GM23338 (cell line): ENCODE measurements at regions not wholly inside any gene's neighbourhood (a gene's known extent, or its start where the extent isn't known, plus 50 kb on each side); places are given as distances from the start of the nearest gene placed in this dataset.

Experiments used
- ATAC-seq: fragments of 200-7000 bp; cut with Tn5 transposase; 3 replicates; pipeline ENCODE4 v1.9.1; 2020
- DNase-seq: peaks from one replicate; pipeline ENCODE4 v3.0.0-alpha.2; 2015; ENCODE audit warnings: low spot score
- H2AFZ ChIP-seq: fragments of 200-600 bp; sonication (generic); 2 replicates; pipeline ENCODE4 v1.8.0; 2016; ENCODE audit warnings: antibody characterized with exemption, mild to moderate bottlenecking, moderate library complexity
- H3F3A ChIP-seq: fragments of 200-600 bp; sonication (generic); replicated peaks from 2 replicates; pipeline ENCODE4 v1.8.0; 2017; ENCODE audit warnings: antibody characterized with exemption, mixed run types, low read depth
- H3K27ac ChIP-seq: fragments of 200-600 bp; sonication (generic); 2 replicates; pipeline ENCODE4 v1.6.1; 2016; ENCODE audit warnings: low read depth
- H3K27me3 ChIP-seq: fragments of 200-600 bp; sonication (generic); 2 replicates; pipeline ENCODE4 v1.8.0; 2016; ENCODE audit warnings: mild to moderate bottlenecking, mixed run types, moderate library complexity; ENCODE audit not compliant: insufficient read depth
- H3K36me3 ChIP-seq: fragments of 200-600 bp; sonication (generic); 2 replicates; pipeline ENCODE4 v1.8.0; 2016; ENCODE audit warnings: mild to moderate bottlenecking; ENCODE audit not compliant: insufficient read depth
- H3K4me1 ChIP-seq: fragments of 200-600 bp; sonication (generic); 2 replicates; pipeline ENCODE4 v1.8.0; 2016; ENCODE audit warnings: mild to moderate bottlenecking, moderate library complexity; ENCODE audit not compliant: insufficient read depth
- H3K4me2 ChIP-seq: fragments of 200-600 bp; sonication (generic); 2 replicates; pipeline ENCODE4 v1.7.1; 2017; ENCODE audit warnings: mixed run types
- H3K4me3 ChIP-seq: fragments of 200-600 bp; sonication (generic); 2 replicates; pipeline ENCODE4 v1.6.1; 2016; ENCODE audit warnings: mixed run types
- H3K79me2 ChIP-seq: fragments of 200-600 bp; sonication (generic); replicated peaks from 2 replicates; pipeline ENCODE4 v1.8.0; 2017; ENCODE audit warnings: mild to moderate bottlenecking; ENCODE audit not compliant: insufficient read depth
- H3K9me2 ChIP-seq: fragments of 200-600 bp; sonication (generic); 2 replicates; pipeline ENCODE4 v1.8.0; 2017; ENCODE audit not compliant: insufficient read depth
- H4K20me1 ChIP-seq: fragments of 200-600 bp; sonication (generic); replicated peaks from 2 replicates; pipeline ENCODE4 v1.8.0; 2017; ENCODE audit warnings: mild to moderate bottlenecking; ENCODE audit not compliant: insufficient read depth
- H3K27ac Mint-ChIP-seq: 2 replicates; pipeline ENCODE4 v1.8.0; 2020; ENCODE audit warnings: inconsistent platforms, mild to moderate bottlenecking, moderate library complexity, mixed read lengths
- H3K27me3 Mint-ChIP-seq: 3 replicates; pipeline ENCODE4 v1.8.0; 2022; ENCODE audit warnings: low read depth, mild to moderate bottlenecking, moderate library complexity, mixed read lengths, inconsistent platforms; ENCODE audit not compliant: insufficient read depth, poor library complexity
- H3K36me3 Mint-ChIP-seq: 3 replicates; pipeline ENCODE4 v1.8.0; 2021; ENCODE audit warnings: low read depth, mild to moderate bottlenecking, inconsistent platforms, moderate library complexity, mixed read lengths
- H3K4me1 Mint-ChIP-seq: 3 replicates; pipeline ENCODE4 v1.8.0; 2020; ENCODE audit warnings: mild to moderate bottlenecking, inconsistent platforms, mixed read lengths
- H3K4me3 Mint-ChIP-seq: 3 replicates; pipeline ENCODE4 v1.8.0; 2021; ENCODE audit warnings: moderate library complexity, mild to moderate bottlenecking, inconsistent platforms, mixed read lengths
- H3K9me3 Mint-ChIP-seq: 3 replicates; pipeline ENCODE4 v1.8.0; 2020; ENCODE audit warnings: moderate library complexity, mild to moderate bottlenecking, inconsistent platforms, mixed read lengths
- NANOG ChIP-seq: IDR thresholded peaks from 2 replicates; pipeline ENCODE4 v1.6.1; 2016; ENCODE audit warnings: antibody characterized with exemption, borderline replicate concordance
- POLR2AphosphoS5 ChIP-seq: IDR thresholded peaks from 2 replicates; pipeline ENCODE4 v1.6.1; 2016; ENCODE audit warnings: antibody characterized with exemption, low read depth
- ZNF114 ChIP-seq: fragments of 250-450 bp; sonication (Bioruptor Pico); IDR thresholded peaks from 2 replicates; pipeline ENCODE4 v1.5.0; 2020; ENCODE audit warnings: mild to moderate bottlenecking, moderate library complexity
- TF ChIP-seq, protein P1 (sequence below): fragments of 250-450 bp; sonication (Bioruptor Pico); IDR thresholded peaks from 2 replicates; pipeline ENCODE4 v1.5.0; 2020; ENCODE audit warnings: mild to moderate bottlenecking, moderate library complexity
- TF ChIP-seq, protein P2 (sequence below), 2 experiments: fragments of 200-600 bp in 1 of 2; sonication (generic) in 1 of 2; conservative IDR thresholded peaks; 2 replicates each; pipeline versions ENCODE4 v1.5.1 to v1.6.1; 2016 to 2017; ENCODE audit warnings: antibody characterized with exemption in 2 of 2, low read depth in 2 of 2, mild to moderate bottlenecking in 2 of 2, moderate library complexity in 1 of 2

DNA sequence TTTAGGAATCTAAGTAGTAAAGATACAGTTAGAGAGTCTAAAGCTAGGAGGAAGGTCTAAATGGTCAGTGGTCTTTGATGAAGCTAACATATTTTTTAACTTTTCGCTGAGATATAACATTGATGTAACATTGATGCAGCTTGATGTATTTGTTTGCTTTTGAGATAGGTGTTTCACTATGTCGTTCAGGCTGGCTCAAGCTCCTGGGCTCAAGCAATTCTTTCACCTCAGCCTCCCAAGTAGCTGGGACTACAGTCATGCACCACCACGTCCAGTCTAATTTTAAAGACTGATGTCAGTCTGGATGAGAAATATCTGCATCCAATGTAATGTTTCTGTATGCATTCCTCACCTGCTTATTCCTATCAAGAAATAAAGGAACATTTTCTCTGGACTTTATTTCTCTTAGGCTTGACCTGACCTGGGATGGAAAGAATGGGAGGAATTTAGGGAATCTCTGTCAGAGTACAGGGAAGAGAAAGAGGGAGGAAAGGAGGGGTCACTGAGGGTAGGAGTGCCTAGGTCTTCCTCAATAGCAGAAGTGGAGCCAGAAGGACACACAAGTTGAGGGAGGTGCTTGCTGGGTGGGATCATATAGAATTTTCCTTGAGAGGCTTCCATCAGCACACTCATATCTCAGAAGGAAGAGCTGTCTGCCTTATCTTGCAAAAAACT lies 101.5 kb upstream of the GPBP1 start:
- Mint-ChIP-seq H3K27ac (no peak overlapping the region), H3K9me3 (peaks cover 14% of the 10 kb centered on the region), H3K4me3 (no peak overlapping the region), H3K27me3 (peaks cover 7% of the 10 kb centered on the region), H3K36me3 (peaks cover 10% of the 10 kb centered on the region; the same call in 2 of the 3 replicates), H3K4me1 (peaks cover 11% of the 10 kb centered on the region)
- ATAC-seq (peak; percentile 98), DNase-seq (peak; percentile 74)
- H2AFZ ChIP-seq = no peak overlapping the region
- H4K20me1 ChIP-seq = no peaks in the 10 kb centered on the region
- no peaks in the 10 kb centered on the region for H3K27me3 ChIP-seq
- peaks cover 10% of the 10 kb centered on the region; the same call in 1 of the 2 replicates for H3K36me3 ChIP-seq
- no peaks in the 10 kb centered on the region for H3F3A ChIP-seq
- peak overlapping the region; percentile 67; the same call in 1 of the 2 replicates for H3K27ac ChIP-seq
- no peak overlapping the region for H3K4me3 ChIP-seq
- peaks cover 3% of the 10 kb centered on the region; the same call in 1 of the 2 replicates for H3K4me1 ChIP-seq
- no peak overlapping the region for H3K4me2 ChIP-seq
- H3K9me2 ChIP-seq = peaks cover 12% of the 10 kb centered on the region; the same call in 1 of the 2 replicates
- no peaks in the 10 kb centered on the region for H3K79me2 ChIP-seq
- TF ChIP-seq, protein P1, sequence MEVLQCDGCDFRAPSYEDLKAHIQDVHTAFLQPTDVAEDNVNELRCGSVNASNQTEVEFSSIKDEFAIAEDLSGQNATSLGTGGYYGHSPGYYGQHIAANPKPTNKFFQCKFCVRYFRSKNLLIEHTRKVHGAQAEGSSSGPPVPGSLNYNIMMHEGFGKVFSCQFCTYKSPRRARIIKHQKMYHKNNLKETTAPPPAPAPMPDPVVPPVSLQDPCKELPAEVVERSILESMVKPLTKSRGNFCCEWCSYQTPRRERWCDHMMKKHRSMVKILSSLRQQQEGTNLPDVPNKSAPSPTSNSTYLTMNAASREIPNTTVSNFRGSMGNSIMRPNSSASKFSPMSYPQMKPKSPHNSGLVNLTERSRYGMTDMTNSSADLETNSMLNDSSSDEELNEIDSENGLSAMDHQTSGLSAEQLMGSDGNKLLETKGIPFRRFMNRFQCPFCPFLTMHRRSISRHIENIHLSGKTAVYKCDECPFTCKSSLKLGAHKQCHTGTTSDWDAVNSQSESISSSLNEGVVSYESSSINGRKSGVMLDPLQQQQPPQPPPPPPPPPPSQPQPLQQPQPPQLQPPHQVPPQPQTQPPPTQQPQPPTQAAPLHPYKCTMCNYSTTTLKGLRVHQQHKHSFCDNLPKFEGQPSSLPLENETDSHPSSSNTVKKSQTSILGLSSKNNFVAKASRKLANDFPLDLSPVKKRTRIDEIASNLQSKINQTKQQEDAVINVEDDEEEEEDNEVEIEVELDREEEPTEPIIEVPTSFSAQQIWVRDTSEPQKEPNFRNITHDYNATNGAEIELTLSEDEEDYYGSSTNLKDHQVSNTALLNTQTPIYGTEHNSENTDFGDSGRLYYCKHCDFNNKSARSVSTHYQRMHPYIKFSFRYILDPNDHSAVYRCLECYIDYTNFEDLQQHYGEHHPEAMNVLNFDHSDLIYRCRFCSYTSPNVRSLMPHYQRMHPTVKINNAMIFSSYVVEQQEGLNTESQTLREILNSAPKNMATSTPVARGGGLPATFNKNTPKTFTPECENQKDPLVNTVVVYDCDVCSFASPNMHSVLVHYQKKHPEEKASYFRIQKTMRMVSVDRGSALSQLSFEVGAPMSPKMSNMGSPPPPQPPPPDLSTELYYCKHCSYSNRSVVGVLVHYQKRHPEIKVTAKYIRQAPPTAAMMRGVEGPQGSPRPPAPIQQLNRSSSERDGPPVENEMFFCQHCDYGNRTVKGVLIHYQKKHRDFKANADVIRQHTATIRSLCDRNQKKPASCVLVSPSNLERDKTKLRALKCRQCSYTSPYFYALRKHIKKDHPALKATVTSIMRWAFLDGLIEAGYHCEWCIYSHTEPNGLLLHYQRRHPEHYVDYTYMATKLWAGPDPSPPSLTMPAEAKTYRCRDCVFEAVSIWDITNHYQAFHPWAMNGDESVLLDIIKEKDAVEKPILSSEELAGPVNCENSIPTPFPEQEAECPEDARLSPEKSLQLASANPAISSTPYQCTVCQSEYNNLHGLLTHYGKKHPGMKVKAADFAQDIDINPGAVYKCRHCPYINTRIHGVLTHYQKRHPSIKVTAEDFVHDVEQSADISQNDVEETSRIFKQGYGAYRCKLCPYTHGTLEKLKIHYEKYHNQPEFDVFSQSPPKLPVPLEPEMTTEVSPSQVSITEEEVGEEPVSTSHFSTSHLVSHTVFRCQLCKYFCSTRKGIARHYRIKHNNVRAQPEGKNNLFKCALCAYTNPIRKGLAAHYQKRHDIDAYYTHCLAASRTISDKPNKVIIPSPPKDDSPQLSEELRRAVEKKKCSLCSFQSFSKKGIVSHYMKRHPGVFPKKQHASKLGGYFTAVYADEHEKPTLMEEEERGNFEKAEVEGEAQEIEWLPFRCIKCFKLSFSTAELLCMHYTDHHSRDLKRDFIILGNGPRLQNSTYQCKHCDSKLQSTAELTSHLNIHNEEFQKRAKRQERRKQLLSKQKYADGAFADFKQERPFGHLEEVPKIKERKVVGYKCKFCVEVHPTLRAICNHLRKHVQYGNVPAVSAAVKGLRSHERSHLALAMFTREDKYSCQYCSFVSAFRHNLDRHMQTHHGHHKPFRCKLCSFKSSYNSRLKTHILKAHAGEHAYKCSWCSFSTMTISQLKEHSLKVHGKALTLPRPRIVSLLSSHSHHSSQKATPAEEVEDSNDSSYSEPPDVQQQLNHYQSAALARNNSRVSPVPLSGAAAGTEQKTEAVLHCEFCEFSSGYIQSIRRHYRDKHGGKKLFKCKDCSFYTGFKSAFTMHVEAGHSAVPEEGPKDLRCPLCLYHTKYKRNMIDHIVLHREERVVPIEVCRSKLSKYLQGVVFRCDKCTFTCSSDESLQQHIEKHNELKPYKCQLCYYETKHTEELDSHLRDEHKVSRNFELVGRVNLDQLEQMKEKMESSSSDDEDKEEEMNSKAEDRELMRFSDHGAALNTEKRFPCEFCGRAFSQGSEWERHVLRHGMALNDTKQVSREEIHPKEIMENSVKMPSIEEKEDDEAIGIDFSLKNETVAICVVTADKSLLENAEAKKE (CRISPR knock-in tag) = peak; percentile 72; the same call in 1 of the 2 replicates
- no peak for TF ChIP-seq ZNF114

DNA sequence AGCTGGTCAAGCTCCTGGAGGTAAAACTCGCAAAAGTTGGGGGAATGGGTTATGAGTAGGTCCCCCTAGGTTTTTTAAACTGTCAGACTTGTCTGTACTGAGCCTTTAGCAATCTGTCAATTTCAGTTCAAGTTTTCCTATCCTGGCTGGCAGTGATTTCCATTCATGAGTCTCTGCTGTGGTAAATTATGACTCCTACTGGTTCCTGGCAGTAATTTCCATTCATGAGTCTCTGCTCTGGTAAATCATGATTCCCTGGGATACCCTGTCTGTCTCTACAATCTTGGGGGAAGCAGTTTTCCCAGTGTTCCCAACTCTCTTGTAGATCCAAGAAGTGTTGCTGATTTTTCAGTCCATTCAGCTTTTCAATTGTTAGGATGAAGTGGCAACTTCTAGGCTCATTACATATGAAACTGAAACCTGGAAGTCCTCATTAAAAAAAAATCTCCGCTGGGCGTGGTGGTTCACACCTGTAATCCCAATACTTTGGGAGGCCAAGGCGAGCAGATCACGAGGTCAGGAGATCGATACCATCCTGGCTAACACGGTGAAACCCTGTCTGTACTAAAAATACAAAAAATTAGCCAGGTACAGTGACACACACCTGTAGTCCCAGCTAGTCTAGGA lies 91.3 kb upstream of the GPBP1 start:
- H2AFZ ChIP-seq = no peak overlapping the region
- no peak overlapping the region for H3K4me3 ChIP-seq
- no peaks in the 10 kb centered on the region for H3K9me2 ChIP-seq
- H3K36me3 Mint-ChIP-seq = no peaks in the 10 kb centered on the region
- no peaks in the 10 kb centered on the region for H3F3A ChIP-seq
- DNase-seq (peak; percentile 39), ATAC-seq (peak; percentile 62)
- no peaks in the 10 kb centered on the region; the same call in 2 of the 3 replicates for H3K9me3 Mint-ChIP-seq
- H4K20me1 ChIP-seq = no peaks in the 10 kb centered on the region
- H3K4me1 ChIP-seq = no peaks in the 10 kb centered on the region
- H3K79me2 ChIP-seq = no peaks in the 10 kb centered on the region
- no peaks in the 10 kb centered on the region for H3K27me3 ChIP-seq
- H3K4me2 ChIP-seq = no peak overlapping the region
- H3K27me3 Mint-ChIP-seq = peaks cover 2% of the 10 kb centered on the region
- H3K4me1 Mint-ChIP-seq = no peaks in the 10 kb centered on the region; the same call in 2 of the 3 replicates
- no peak overlapping the region for H3K27ac Mint-ChIP-seq
- H3K27ac ChIP-seq = no peak overlapping the region
- no peak overlapping the region for H3K4me3 Mint-ChIP-seq
- no peak for TF ChIP-seq NANOG
- no peak for TF ChIP-seq POLR2AphosphoS5
- TF ChIP-seq, protein P2, sequence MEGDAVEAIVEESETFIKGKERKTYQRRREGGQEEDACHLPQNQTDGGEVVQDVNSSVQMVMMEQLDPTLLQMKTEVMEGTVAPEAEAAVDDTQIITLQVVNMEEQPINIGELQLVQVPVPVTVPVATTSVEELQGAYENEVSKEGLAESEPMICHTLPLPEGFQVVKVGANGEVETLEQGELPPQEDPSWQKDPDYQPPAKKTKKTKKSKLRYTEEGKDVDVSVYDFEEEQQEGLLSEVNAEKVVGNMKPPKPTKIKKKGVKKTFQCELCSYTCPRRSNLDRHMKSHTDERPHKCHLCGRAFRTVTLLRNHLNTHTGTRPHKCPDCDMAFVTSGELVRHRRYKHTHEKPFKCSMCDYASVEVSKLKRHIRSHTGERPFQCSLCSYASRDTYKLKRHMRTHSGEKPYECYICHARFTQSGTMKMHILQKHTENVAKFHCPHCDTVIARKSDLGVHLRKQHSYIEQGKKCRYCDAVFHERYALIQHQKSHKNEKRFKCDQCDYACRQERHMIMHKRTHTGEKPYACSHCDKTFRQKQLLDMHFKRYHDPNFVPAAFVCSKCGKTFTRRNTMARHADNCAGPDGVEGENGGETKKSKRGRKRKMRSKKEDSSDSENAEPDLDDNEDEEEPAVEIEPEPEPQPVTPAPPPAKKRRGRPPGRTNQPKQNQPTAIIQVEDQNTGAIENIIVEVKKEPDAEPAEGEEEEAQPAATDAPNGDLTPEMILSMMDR (conservative IDR thresholded peaks at IDR 0.05; ENCODE audit: low read depth in 2 of 2) = peak; percentile 44 to 57
- no peaks in the 10 kb centered on the region for H3K36me3 ChIP-seq
